WTC11 (cell line): ENCODE measurements at regions not wholly inside any gene's neighbourhood (a gene's known extent, or its start where the extent isn't known, plus 50 kb on each side); places are given as distances from the start of the nearest gene placed in this dataset.

Experiments used
- ATF1 ChIP-seq: sonication (generic); formaldehyde crosslinking; IDR thresholded peaks from 2 replicates; pipeline ENCODE4 v1.8.1; 2023; ENCODE audit warnings: mild to moderate bottlenecking, moderate library complexity, missing genetic modification reagents
- HMGXB4 ChIP-seq: sonication (generic); formaldehyde crosslinking; IDR thresholded peaks from 2 replicates; pipeline ENCODE4 v1.8.1; 2023; ENCODE audit warnings: mild to moderate bottlenecking, moderate library complexity, missing genetic modification reagents
- TF ChIP-seq, protein P1 (sequence below): fragments of 200-600 bp; IDR thresholded peaks from 2 replicates; pipeline ENCODE4 v1.8.0; 2022; ENCODE audit warnings: antibody characterized with exemption

GRCh38 chr7:51501620-51502019 lies 185.0 kb upstream of the COBL start:
- TF ChIP-seq HMGXB4 (no peak), ATF1 (CRISPR knock-in tag) (no peak)
- TF ChIP-seq, protein P1, sequence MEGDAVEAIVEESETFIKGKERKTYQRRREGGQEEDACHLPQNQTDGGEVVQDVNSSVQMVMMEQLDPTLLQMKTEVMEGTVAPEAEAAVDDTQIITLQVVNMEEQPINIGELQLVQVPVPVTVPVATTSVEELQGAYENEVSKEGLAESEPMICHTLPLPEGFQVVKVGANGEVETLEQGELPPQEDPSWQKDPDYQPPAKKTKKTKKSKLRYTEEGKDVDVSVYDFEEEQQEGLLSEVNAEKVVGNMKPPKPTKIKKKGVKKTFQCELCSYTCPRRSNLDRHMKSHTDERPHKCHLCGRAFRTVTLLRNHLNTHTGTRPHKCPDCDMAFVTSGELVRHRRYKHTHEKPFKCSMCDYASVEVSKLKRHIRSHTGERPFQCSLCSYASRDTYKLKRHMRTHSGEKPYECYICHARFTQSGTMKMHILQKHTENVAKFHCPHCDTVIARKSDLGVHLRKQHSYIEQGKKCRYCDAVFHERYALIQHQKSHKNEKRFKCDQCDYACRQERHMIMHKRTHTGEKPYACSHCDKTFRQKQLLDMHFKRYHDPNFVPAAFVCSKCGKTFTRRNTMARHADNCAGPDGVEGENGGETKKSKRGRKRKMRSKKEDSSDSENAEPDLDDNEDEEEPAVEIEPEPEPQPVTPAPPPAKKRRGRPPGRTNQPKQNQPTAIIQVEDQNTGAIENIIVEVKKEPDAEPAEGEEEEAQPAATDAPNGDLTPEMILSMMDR = no peak
